ENCODE measurements at regions not wholly inside any gene's neighbourhood (a gene's known extent, or its start where the extent isn't known, plus 50 kb on each side); places are given as distances from the start of the nearest gene placed in this dataset.
"Not testable (repeated sequence)": the region's sequence is repeated elsewhere in the genome, so short reads cannot be mapped to it uniquely, and the experiment has no call there.

DNA sequence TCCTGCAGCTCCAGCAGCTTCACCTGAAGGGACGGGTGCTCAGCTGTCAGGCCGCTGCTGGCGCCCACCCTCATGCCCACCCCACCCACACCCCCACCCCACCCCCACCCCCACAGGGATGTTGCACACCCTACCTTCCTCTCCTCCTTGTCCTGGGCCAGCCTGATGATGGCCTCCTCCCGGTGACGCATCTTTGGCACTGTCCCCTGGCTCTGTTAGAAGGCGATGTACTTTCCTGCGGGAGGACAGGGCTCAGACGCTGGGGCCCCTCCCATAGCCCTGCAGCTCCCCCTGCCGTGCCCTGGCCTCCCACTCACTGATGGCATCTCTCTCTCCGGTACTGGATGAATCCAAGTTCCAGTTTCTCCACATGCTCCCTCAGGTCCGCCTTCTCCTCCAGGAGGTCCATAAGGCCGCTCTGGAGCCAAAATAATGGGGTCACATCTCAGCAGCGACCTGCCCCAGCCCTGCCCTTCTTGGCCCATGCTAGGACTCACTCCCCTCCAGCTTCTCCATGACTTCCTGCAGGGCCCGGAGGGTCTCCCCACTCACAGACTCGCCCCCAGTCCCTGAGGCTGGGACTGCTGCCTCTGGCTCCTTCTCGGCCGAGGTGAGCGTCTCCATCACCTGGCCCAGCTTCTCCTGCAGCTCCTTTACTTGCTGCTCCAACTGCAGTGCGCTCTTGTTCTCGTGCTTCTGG is 55.2 kb downstream of the GOLGA8B start:
- not testable (repeated sequence) for TF ChIP-seq ZNF384 (IDR thresholded peaks at IDR 0.05); FOXM1 (IDR thresholded peaks at IDR 0.05; ENCODE audit: borderline replicate concordance); LEF1 (IDR thresholded peaks at IDR 0.05; ENCODE audit: borderline replicate concordance); HDGF (IDR thresholded peaks at IDR 0.05; ENCODE audit: borderline replicate concordance); SP1 (IDR thresholded peaks at IDR 0.05); SUZ12 (IDR thresholded peaks at IDR 0.05); FOXK2 (IDR thresholded peaks at IDR 0.05); ELF4 (IDR thresholded peaks at IDR 0.05); TARDBP (IDR thresholded peaks at IDR 0.05); NFRKB (IDR thresholded peaks at IDR 0.05); BHLHE40 (IDR thresholded peaks at IDR 0.05; ENCODE audit: borderline replicate concordance); CTBP1 (IDR thresholded peaks at IDR 0.05; ENCODE audit: borderline replicate concordance); ARNT (IDR thresholded peaks at IDR 0.05)
